Head of caudate nucleus (tissue), 42 donors: ENCODE measurements at regions not wholly inside any gene's neighbourhood (a gene's known extent, or its start where the extent isn't known, plus 50 kb on each side); places are given as distances from the start of the nearest gene placed in this dataset.
"Not testable (repeated sequence)": the region's sequence is repeated elsewhere in the genome, so short reads cannot be mapped to it uniquely, and the experiment has no call there.

Experiments used
- DNase-seq, 42 donors: peaks; one replicate each; pipeline versions ENCODE4 v3.0.0 to v3.0.0-alpha.2; 2020 to 2021; ENCODE audit warnings: mixed read lengths in 7 of 42
- intact Hi-C: fragments of 100-400 bp; cut with DNase I; formaldehyde crosslinking; loops from one replicate; pipeline ENCODE4 v1.15.0; 2022

- DNase-seq, intact Hi-C loops: not testable (repeated sequence)
Measured at GRCh38 chr1:147103416-147104155, 68.7 kb downstream of the PRKAB2 start.

- intact Hi-C loops = no loop called here
- peak in 1 of 42 donors; percentile 17 for DNase-seq
Measured at GRCh38 chr1:147099192-147099591, 73.1 kb downstream of the PRKAB2 start.

DNA sequence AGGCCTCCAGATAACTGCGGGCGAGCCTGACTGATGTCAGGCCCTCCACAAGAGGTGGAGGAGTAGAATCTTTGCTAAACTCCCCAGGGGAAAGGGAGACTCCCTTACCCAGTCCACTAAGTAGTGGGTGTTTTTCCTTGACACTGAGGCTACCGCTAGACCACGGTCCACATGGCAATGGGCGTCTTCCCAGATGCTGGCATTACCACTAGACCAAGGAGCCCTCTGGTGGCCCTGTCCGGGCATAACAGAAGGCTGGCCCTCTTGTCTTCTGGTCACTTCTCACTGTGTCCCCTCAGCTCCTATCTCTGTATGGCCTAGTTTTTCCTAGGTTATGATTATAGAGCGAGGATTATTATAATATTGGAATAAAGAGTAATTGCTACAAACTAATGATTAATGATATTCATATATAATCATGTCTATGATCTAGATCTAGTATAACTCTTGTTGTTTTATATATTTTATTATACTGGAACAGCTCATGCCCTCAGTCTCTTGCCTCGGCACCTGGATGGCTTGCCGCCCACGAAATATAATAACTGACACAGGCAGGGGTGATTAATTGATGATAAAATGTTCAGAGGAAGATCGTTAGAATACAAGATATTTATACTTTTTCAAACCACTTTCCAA is 73.8 kb downstream of the PRKAB2 start:
- peak in 26 of 42 donors; percentile 8 to 78 (median 26) for DNase-seq

DNA sequence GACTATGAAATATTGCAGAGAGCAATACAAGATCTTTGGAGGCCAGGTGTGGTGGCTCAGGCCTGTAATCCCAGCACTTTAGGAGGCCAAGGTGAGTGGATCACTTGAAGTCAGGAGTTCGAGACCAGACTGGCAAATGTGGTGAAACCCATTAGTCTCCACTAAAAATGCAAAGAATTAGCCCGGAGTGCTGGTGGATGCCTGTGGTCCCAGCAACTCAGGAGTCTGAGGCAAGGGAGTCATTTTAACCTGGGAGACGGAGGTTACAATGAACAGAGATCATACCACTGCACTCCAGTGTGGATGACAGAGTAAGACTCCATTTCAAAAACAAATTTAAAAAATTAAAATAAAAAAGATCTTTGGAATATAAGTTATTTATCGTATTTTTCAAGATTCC is 76.6 kb downstream of the PRKAB2 start:
- DNase-seq = peak in 1 of 42 donors; percentile 13
- intact Hi-C loops = no loop called here

More for the DNA sequence above, 73.8 kb downstream of the PRKAB2 start:
- intact Hi-C loops = not testable (repeated sequence)

DNA sequence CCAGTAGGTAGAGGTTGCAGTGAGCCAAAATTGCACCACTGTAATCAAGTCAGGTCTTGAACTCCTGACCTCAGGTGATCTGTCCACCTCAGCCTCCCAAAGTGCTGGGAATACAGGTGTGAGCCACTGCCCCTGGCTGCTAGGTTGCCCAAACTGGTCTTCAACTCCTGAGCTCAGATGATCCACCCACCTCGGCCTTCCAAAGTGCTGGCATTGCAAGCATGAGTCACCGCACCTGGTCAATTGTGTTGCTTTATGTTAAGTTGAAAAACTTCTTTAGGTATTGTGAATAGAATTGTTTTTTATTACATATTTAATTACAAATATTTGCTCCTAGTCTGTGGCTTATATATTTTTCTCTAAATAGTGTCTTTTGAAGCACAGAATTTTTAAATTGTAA is 80.5 kb downstream of the PRKAB2 start:
- peak in 1 of 42 donors; percentile 35 for DNase-seq
- intact Hi-C loops = no loop called here

- no peak for DNase-seq
- intact Hi-C loops = no loop called here
Measured at GRCh38 chr1:147089457-147089856, 82.8 kb downstream of the PRKAB2 start.

- intact Hi-C loops = no loop called here
- DNase-seq = peak in 1 of 42 donors; percentile 8
Measured at GRCh38 chr1:147086129-147086528, 86.1 kb downstream of the PRKAB2 start.

DNA sequence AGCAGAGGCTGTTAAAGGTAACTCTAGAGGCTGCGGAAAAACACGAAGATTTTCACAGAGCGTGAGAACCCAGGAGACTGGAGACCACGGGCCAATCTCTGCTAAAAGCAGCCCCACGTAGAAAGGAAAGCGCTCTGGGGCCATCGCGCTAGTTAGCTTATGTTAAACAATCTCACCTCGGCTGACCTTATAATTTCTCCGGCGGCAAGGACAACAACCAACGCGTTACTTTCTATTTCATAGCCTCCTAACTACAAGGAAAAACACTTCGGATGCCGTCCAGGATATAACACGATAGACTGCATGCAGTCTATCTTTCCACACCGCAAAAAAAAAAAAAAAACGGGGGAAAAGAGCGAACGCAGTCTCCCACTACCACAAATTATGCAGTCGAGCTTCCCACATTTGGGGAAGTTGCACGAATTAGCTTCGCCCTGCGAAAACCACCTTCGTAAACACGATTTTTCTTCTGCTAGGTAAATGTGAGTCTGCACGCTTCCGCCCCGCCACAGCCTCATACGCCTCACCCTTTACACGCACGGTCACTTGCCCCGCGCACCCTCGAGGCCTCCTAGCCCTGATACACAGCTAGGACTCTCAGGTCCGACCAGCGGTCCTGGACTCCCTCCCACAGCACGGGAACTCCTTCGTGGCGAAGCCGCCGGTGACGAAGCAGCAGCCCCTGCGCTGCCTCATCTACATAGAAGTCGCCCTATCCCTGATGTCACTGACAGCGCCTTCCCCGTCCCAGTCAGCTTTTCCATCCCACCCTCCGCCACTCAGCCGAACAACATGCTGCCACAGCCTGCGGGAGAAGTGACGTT is 87.8 kb downstream of the PRKAB2 start:
- intact Hi-C loops = no loop called here
- peak in 29 of 42 donors; percentile 5 to 72 (median 34) for DNase-seq

DNA sequence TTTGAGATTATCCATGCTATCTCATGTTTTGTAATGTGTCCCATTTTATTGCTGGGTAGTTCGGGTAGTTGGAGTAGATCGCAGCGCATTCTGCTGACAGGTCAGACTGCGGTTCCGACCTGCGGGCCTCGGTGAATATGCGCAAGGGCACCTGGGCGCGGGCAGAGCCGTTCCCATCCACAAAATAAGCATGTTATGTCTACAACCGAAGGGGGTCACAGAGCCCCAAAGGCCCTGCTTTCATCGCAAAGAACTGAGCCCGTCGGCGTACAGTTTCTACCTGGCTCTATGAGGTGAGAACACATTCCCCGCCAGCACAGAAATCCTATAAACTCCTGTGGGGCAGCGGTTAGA is 88.4 kb downstream of the PRKAB2 start:
- DNase-seq = no peak
- intact Hi-C loops = no loop called here

GRCh38 chr1:147080671-147081394 is 91.4 kb downstream of the PRKAB2 start:
- intact Hi-C loops = no loop called here
- no peak for DNase-seq

- intact Hi-C loops = no loop called here
- no peak for DNase-seq
Measured at GRCh38 chr1:147080006-147080661, 92.1 kb downstream of the PRKAB2 start.

GRCh38 chr1:147079400-147080005 is 92.8 kb downstream of the PRKAB2 start:
- intact Hi-C loops = no loop called here
- DNase-seq = no peak

GRCh38 chr1:147078606-147079399 is 93.5 kb downstream of the PRKAB2 start:
- DNase-seq = no peak
- intact Hi-C loops = no loop called here

DNA sequence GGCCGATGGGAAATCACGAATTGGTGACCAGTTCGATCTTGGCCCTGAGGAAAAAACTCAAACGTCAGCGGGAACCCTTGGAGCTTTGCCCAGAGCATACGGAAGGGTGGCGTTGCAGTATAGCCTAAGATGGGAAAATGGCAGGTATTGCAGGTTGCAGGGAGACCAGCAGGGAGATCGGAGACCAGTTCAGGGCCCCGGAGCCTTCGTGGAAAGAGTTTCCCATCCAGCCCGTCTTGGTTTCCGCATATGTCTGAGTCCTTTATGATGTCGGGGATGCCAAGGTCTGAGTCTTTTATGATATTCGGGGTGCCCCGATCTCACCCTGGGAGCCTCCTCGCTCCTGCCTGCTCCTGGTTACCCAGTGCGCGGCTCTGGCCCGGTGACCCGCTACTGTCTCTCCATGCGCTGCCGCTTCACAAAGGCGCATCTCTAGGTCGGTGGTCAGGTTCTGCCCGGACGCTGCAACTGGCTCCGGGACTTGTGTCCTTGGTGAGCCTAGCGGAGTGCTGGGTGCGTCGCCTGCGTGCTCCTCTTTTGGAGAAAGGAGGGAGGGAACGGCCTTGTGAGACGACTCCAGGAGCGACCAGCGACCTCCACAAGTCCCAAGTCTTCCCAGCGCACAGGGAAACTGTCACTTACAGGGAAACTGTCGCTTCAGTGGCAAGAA is 94.2 kb downstream of the PRKAB2 start:
- intact Hi-C loops = no loop called here

DNA sequence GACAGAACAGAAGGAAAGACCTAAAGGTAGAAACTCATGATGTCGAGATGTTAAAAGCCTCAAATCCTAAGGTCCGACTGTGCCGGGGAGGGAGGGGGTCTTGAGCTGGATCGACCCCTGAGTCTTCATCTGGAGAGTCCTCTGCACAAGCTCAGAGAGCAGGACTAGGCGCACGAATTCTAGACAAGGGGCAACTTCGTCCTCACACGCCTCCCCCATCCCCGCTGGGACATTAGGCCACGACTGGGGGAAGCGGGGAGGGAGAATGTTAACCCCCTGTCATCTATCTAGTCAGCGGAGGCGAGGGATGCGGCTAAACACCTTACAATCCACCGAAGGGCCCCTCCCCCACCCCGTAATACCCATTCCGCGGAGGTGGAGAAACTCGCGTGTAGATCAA is 94.7 kb downstream of the PRKAB2 start:
- intact Hi-C loops = no loop called here
- DNase-seq = no peak

More for the DNA sequence above, 94.2 kb downstream of the PRKAB2 start:
- no peak for DNase-seq

GRCh38 chr1:147077081-147077480 is 95.2 kb downstream of the PRKAB2 start:
- DNase-seq = no peak
- intact Hi-C loops = no loop called here

DNA sequence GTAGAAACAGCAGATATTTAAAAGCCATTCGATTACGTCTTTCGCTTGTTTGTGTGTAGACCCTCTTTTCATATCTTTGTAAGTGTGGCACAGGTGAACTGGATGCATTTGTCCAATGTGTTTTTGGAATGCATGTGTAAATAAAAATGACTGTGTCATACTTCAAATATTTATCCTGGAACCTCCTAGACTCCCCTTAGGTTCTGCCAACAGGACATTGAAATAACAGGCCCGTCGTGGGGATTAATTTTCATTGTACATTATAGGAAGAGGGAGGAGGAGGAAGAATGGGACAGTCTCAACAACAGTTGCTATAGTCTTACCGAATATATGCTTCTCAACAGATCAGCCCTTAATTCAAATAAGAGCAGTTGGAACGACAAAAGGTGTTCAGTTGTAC is 95.8 kb downstream of the PRKAB2 start:
- intact Hi-C loops = no loop called here
- DNase-seq = no peak
